ENCODE measurements at regions not wholly inside any gene's neighbourhood (a gene's known extent, or its start where the extent isn't known, plus 50 kb on each side); places are given as distances from the start of the nearest gene placed in this dataset.

- Histone ChIP-seq H3K4me2 (ENCODE audit: insufficient read depth, low read length) (no peak overlapping the region), H3K4me3 (replicated peaks in 1 of 3; ENCODE audit: insufficient read depth in 1 of 3, low read depth in 1 of 3, low read length in 3 of 3) (no peak overlapping the region), H3K4me1 (ENCODE audit: control insufficient read depth, extremely low read depth, insufficient read depth, low read length) (no peaks in the 10 kb centered on the region), H3K27me3 (ENCODE audit: control insufficient read depth in 2 of 2, insufficient read depth in 2 of 2, low read length in 2 of 2) (no peaks in the 10 kb centered on the region), H3K9me3 (replicated peaks; ENCODE audit: control insufficient read depth, insufficient read depth, low read length) (peaks cover 2% of the 10 kb centered on the region), H3K36me3 (ENCODE audit: control insufficient read depth in 2 of 2, extremely low read depth in 1 of 2, insufficient read depth in 2 of 2, low read length in 2 of 2) (no peaks in the 10 kb centered on the region), H3K9me1 (replicated peaks; ENCODE audit: control insufficient read depth, extremely low read depth, insufficient read depth, low read length) (no peaks in the 10 kb centered on the region), H4K20me1 (replicated peaks; ENCODE audit: control insufficient read depth, extremely low read depth, insufficient read depth, low read length) (no peaks in the 10 kb centered on the region), H3K27ac (ENCODE audit: insufficient read depth, low read depth, low read length) (no peak overlapping the region), H3K9ac (replicated peaks; ENCODE audit: extremely low read depth, insufficient read depth, low read length) (no peak overlapping the region), H2AFZ (ENCODE audit: low read depth, low read length) (no peak overlapping the region), H3K79me2 (ENCODE audit: control insufficient read depth, insufficient read depth, low read length) (no peaks in the 10 kb centered on the region)
- ChIA-PET POLR2A (no interaction called here), CTCF (no interaction called here)
- FAIRE-seq, result no peak
- TF ChIP-seq, protein P1, sequence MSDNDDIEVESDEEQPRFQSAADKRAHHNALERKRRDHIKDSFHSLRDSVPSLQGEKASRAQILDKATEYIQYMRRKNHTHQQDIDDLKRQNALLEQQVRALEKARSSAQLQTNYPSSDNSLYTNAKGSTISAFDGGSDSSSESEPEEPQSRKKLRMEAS (IDR thresholded peaks at IDR 0.05; ENCODE audit: insufficient read depth, insufficient read length), result no peak
- TF ChIP-seq JUN (IDR thresholded peaks at IDR 0.05; ENCODE audit: borderline replicate concordance, insufficient read depth, insufficient read length, low read depth) (no peak), FOS (IDR thresholded peaks at IDR 0.05; ENCODE audit: borderline replicate concordance, insufficient read depth, low read length) (no peak), POLR2A (IDR thresholded peaks at IDR 0.05; ENCODE audit: low read depth, low read length) (no peak), POLR2AphosphoS5 (IDR thresholded peaks at IDR 0.05; ENCODE audit: insufficient read depth, low read depth, low read length) (no peak), EZH2 (IDR thresholded peaks at IDR 0.05; ENCODE audit: borderline replicate concordance, low read depth, low read length, severe bottlenecking) (no peak), GATA2 (IDR thresholded peaks at IDR 0.05; ENCODE audit: insufficient read depth, insufficient read length, low read depth, low read length) (no peak), MYC (IDR thresholded peaks at IDR 0.05; ENCODE audit: low read depth, low read length) (no peak)
- TF ChIP-seq, protein P2, sequence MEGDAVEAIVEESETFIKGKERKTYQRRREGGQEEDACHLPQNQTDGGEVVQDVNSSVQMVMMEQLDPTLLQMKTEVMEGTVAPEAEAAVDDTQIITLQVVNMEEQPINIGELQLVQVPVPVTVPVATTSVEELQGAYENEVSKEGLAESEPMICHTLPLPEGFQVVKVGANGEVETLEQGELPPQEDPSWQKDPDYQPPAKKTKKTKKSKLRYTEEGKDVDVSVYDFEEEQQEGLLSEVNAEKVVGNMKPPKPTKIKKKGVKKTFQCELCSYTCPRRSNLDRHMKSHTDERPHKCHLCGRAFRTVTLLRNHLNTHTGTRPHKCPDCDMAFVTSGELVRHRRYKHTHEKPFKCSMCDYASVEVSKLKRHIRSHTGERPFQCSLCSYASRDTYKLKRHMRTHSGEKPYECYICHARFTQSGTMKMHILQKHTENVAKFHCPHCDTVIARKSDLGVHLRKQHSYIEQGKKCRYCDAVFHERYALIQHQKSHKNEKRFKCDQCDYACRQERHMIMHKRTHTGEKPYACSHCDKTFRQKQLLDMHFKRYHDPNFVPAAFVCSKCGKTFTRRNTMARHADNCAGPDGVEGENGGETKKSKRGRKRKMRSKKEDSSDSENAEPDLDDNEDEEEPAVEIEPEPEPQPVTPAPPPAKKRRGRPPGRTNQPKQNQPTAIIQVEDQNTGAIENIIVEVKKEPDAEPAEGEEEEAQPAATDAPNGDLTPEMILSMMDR (IDR thresholded peaks at IDR 0.05; ENCODE audit: extremely low read depth in 1 of 2, insufficient read depth in 1 of 2, low read depth in 1 of 2, low read length in 2 of 2), result no peak
- intact Hi-C loops (cut with micrococcal nuclease), result no loop called here
- dilution Hi-C loops (cut with MboI; ENCODE audit: extremely low pct_ligation_motif_present, low sequenced_read_pairs), result no loop called here
- no TSS peak for BruUV-seq (replicated peaks)
- DNase-seq (ENCODE audit: low read depth, low spot score), result no peak
These were observed 314.1 kb upstream of the SLC35B3 start for GRCh38 chr6:8749465-8749864.
